HG03558 (cell line): ENCODE measurements at regions not wholly inside any gene's neighbourhood (a gene's known extent, or its start where the extent isn't known, plus 50 kb on each side); places are given as distances from the start of the nearest gene placed in this dataset.

ENCODE experiments used
- ATAC-seq: cut with Tn5 transposase; IDR thresholded peaks from one replicate; pipeline ENCODE4 v1.9.1; 2021; ENCODE audit warnings: moderate number of reproducible peaks; ENCODE audit not compliant: unreplicated experiment; ENCODE audit errors: extremely low read depth

DNA sequence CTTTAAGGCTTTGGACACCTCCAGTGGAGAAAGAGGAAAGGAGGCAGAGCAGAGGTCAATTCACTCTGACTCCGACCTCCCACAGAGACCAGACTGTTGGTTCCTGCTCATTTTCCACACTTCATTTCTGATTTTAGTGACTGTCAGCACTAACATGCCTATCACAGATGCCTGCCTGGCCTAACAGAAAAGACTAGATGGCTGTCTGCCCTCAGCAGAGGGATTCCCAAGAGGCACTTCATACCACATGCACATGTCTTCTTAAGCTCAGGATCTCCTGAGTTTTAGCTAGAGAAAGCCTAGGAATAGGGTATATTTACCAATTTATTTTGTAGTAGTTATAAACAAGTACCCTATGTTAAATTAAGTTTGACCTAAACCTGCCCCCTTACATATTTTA lies 336.0 kb downstream of the ENC1 start:
- ATAC-seq, result no peak

DNA sequence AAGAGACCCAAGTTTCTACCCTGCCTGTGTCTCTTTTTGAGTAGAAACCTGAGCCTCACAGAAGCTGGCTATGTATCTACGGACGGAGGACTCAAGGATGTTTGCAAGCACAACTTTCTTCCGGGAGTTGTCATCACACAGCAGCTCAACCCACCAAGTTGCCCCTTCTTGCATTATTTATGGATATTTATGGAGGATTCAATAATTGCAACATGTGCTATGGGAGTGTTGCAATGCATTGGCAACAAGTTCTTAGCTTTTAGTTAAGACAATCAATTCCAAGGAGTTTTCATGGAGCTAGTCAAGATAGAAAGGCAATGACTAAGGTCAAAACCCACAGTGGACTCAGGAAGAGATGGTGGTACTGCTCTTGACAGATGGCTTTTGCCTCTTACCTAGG lies 336.9 kb downstream of the ENC1 start:
- ATAC-seq, result no peak

DNA sequence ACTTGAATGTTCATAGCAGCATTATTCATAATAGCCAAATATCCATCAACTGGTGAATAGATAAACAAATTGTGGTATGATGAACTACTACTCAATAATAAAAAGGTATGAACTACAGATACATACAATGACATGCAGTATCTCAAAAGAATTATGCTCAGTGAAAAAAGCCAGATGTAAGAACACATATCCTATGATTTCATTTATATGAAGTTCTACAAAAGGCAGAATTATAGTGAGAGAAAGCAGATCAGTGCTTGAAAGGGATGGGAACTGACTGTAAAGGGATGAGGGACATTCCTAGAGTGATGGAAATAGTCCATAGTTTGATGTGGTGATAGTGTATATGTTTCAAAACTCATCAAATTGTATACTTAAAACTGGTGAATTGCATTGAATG lies 339.0 kb downstream of the ENC1 start:
- no peak for ATAC-seq

DNA sequence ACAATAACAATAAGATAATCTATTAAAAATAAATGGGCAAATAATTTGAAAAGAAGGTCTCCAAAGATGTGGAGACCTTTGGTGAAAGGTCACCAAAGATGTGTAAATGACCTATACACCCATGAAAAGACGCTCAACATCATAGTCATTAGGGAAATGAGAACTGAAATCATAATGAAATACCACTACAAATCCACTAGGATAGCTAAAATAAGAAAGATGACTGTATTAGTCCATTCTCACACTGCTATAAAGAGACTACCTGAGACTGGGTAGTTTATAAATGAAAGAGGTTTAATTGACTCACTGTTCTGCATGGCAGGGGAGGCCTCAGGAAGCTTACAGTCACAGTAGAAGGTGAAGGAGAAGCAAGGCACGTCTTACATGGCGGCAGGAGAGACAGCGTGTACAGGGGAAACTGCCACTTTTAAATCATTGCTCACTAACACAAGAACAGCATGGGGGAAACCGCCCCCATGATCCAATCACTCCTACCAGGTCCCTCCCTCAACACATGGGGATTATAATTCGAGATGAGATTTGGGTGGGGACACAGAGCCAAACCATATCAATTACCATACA lies 339.6 kb downstream of the ENC1 start:
- ATAC-seq, result no peak

DNA sequence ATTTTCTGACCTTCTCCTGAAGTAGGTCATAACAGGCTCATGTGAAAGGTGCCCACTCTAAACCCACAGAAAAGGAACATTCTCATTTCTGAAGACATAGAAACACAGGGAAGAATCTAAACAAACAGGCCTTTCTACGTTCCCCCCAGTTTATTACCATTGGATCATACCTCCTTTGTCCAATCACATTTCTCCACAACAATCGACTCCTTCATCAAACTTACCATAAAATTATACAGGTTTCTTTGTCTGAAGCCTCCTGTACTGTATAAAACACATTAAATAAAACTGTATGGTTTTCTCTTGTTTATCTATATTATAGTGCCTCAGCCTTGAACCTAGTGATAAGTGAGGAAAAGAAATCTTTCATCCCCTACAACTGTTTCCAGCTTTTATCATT lies 340.7 kb downstream of the ENC1 start:
- ATAC-seq, result no peak

DNA sequence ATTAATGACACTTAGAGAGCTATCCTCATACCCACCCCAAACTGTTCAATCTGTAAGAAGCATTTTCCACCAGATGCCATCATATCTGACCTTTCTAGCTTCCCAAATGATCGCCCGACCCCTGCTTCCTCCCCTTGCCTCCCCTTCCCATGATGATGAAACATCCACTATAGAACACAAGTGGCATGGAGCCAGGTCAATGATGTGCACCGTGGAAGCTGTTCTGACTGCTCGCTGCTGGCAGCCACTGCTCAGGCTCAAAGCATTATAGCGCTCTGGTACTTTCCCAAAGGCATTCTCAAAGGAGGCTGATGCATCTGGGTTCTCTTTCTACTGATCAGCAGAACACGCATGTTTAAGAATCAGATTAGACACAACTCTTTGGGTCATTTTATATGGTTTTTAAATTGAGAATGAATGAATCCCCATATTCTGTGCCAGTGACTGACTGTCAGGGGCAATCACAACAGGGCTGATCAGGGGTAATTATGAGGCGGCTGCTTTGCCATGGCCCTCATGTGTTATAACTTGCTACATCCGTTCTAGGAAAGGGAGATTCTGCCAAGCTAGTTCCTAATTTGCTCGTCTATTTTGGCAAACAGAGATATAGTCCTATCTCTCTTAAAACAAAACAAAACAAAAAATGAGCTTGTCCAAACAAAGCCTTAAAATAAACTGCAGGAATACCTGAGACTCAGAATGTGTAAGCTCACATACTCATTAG lies 343.7 kb downstream of the ENC1 start:
- ATAC-seq, result no peak

DNA sequence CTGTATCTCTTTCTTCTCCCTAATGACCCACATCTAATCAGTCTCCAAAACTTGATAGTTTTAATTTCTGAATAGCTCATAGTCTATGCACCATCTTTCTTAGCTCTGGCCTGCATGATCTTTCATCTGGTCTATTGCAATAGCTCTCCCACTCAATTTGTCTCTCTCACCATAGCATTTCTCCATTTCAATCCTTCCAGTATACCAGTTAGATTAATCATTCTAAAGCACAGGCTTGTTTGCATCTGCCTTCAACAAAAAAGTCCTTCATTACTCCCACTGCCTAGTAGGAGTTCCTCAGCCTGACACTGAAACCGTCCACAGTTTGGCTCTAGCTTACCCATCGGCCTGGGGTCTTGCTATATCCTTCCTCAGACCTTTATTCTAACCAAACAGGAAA lies 344.9 kb downstream of the ENC1 start:
- ATAC-seq, result no peak

DNA sequence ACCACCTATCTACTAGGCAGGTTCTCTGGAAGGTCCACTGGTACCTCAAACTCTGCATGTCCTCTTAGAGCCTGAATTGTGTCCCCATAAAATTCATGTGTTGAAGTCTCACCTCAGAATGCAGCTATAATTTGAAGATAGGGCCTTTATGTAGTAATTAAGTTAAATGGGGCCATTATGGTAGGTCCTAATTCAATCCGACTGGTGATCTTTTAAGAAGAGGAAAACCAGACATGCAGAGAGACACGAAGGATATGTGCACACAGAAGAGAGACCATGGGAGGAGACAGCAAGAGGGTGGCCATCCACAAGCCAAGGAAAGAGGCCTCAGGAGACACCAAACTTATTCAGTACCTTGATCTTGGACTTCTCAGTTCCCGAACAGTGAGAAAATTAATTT lies 345.4 kb downstream of the ENC1 start:
- ATAC-seq, result no peak

DNA sequence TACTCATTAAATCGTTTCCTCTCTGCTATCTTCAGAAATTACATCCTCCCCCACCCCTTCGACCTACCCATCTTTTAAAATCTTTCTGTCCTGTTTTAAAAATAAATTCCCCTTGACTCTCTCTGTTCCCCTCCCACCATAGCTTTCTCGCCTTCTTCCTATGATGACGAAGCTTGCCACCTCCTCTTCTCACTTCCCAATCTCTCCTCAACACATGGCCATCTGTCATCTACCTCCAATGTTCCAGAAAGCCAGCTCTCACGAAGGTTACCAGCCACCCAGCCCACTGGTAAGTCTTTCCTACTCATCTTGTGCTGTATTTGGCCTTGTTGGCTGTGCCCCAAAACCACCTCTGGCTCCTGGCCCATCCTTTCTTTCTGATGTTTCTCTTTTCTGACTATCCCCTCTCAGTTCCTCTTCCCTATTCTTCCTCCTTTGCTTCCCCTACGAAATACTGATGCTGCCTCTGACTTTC lies 346.3 kb downstream of the ENC1 start:
- ATAC-seq, result no peak

DNA sequence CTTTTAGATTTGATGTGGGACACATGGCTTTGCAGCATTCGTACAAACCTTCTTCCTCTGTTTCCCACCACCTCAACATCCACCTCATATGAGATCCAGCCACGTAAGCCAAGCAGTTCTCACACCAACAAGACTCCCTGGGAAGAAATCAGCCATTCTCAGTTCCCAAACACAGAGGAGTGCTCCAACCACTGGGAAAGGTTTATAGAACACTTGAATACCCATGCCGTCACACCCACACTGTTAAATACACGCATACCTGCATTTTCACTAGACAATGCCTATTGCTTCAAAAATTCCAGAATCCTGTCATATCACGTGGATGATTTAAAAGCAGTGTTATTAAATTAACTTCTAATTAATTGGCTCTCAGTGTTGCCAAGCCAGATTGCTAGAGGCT lies 347.3 kb downstream of the ENC1 start:
- no peak for ATAC-seq

DNA sequence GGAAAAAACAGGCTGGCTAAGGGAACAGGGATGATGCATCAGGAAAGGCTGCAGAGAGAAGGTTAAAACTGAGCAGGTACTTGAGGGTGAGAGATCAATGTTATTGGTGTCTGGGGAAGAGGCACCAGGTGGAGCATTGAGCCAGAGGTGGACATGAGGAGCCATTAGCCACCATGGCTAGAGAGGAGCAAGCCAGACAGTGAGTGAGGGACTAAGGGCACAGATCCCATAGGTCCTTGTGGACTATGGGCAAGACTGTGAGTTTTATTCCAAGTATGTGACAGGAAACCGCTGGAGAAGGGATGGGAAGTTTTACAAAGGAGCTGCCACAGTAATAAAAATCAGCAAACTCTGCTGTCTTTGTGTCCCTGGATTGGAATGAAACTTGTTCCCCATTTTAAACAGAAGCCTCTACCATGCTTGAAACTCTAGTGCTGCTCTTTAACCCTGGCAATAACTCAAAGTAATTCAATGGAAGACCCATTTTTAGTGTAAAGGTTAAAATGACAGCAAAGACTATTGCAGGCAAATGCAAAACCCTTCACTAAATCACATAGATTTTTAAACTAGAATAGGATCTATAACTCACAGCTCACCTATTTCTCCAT lies 349.8 kb downstream of the ENC1 start:
- no peak for ATAC-seq

DNA sequence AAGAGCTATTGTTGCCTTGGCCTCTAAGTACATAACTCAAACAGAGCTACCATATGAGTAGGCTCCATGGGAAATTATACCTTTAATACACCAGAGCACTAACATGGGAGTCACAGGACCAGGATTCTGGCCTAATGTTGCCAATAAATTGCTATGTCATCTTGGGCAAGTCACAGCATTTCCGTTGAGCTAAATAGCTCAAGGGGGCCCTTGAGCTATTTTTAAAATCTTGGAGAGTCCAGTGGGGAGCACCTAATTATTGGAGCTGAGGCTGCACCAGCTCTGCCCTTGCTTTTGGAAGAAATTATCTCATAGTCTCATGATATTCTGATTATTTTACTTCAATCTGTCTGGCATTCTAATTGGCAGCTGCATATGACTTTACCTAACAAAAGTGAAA lies 350.8 kb downstream of the ENC1 start:
- no peak for ATAC-seq

DNA sequence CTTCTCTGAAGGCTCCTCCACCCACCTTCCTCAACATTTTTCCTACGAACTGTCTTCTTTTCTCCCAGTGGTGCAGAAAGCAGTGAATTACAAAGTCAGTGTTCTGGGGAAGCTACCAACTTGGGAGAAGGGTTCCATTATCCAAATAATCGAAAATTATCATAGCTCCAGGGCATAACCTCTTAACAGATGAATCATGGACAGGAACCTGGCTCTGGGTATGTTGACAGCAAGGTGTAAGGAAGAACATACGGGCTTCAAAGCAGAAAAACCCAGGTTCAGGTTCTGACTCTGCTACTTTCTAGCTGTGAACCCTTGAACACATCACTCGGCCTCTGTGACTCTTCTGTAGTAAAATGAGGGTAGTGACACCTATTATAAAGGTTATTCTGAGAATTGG lies 351.3 kb downstream of the ENC1 start:
- ATAC-seq, result no peak

DNA sequence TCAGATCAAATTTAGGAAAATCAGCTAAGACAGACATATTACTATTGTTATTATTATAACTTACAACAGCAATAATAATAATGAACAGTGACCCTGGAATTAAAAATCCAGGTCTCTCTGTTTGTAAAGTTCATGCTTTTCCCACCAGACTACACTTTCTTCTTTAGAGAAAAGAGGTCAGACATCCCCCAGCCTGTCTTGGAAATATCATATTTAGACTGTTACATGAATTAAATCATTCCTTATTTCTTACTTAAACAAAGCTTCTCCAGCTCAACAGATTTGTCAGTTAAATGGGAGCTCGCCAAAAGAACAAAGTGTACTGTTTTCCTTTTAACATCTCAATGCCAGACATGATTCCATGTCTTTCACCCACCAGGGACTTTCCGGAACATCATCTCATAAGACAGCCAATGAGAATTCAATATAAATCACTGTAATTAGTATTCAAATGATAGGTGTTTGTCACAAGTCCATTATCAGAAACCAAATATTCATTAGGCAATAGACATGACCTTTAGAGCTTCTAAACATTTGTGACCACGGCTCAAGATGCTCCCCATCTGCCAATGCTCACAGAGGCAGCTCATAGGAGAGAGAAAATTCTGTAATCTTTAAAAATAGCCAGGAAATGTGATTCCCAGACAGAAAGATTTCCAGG lies 351.9 kb downstream of the ENC1 start:
- no peak for ATAC-seq

DNA sequence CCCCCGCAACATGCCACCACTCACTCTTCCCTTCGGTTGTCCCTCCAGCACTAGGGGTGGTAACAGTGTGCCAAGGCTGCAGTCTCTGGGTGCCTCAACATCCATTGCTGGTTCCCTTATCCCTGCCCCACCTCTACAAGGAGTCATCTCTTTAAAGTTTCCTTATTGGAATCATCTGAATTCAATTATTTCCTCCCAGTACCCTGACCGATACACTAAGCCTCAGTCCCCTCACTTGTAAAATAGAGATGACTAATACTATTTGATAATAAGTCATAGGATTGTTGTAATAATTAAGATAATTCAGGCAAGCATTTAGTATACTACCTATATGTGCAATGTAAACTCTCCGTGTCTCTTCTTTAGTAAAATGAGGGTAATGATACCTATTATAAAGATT lies 352.5 kb downstream of the ENC1 start:
- ATAC-seq, result no peak

DNA sequence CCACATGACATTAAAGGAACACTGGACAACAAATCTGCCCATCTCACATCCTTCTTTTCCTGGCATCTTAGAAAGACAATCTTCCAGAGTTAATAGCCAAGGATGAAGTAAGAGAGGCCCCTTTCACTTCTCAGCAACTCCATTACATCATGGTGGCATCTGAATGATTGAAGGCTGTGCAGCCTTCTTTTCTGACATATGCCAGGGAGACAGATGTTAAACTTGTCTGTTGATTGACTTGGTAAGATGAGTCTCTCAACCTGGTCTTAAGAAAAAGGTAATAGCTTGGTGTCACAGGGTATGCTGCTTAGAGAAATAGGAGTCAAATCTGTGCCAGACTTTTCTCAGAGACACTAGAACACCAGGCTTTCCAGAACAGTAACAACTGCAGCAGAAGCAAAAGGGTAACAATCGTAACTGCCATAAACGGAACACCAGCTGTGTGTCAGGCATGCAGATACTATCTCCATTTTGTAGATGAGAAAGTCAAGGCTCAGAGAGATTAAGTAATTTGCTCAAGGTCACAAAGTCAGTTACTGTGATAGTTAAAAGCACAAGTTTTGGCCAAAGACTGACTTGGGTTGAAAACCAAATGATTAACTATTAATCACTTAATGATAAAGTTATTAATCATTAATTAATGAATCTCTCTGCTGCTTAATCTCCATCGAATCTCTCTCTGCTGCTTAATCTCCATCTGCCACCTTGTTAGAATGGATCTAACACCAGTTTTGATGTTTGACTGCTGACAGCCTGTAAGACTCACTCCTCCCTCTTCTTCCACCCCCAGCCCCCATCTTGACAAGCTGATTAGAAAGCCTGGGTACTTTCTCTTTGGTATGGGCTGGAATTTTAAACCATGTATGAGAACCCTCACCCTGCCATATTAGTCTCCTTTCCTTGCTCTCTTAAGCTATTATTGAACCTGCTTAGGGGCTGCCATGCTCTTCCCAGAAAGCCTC lies 353.5 kb downstream of the ENC1 start:
- no peak for ATAC-seq

DNA sequence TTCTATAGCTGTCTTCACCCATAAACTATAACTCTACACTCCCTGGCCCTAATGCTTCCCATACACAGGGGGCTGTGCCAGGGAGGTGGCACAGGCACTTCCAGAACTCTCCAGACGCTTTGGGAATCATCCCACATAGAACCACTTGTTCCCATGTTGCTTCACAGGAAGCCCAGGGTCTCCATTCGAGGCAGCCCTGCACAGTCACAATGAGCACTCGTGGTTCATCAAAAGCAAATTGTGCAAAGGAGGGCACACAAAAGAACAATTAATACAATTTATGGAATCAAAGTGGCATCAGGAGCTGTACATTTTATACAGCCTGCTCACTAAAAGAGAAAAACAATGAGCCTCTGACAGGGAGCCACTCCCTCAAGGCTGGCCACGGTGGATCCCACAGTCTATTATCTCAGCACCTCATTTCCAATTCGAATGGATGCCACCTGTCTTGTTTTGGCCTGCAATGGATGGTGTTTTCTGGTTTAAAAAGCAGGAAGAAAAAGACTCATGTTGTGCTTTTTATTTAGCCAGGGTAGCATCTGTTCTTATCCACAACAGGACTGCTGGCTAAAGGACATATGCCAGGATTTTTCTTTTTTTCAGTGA lies 354.8 kb downstream of the ENC1 start:
- no peak for ATAC-seq

DNA sequence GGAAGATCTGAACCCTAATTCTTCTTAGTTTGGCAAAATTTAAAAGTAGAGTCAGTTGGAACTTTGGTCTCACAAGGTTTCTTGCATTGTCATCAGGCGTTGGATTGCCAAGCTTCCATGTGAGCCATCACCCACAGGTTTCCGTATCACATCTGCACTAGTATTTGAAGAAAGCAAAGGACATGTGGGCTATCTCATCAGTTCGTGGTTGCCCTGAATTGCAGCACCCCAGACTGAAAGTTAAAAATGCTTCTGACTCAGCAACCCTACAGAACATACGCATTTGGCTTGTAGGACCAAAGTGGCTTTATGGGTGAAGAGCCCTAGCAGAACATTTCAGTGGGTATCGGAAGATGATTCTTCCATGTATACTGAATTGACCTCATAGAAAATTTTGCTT lies 358.0 kb downstream of the ENC1 start:
- no peak for ATAC-seq

DNA sequence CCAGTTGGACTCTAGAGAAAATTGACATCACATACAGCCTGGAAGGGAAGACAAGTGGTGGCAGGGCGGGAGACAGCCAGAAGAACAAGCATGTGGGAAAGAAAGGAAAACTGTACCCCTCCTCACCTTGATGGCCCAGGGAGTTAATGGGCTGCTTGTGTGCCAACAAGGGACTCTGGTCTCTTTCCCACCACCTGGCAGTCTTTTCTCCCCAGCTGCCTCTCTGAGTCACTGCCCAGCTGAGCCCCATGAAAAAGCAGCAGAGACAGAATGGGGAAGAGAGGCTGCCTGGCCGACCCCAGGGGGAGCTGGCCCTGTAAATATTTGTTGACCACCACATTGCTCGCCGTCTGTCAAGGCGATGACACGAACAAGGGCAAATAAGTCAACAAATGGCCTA lies 359.4 kb downstream of the ENC1 start:
- no peak for ATAC-seq

DNA sequence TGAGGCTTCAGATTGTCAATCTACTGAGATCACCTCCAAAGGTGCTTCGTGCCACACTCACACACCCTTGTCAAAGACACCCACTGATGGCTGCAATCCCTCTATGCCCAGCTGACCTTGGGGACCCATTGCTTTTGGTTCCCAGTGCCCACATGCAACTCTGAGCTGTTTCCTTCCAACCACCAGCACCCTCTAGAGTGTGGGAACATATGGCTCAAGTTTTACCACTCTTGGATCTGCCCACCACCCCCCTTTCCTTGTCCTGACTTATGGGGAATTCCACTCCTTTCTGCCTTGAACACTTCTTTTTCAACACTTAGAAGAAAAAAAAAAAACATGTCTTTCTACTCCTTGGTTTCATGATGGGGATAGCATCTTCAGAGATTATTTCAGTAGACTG lies 360.2 kb downstream of the ENC1 start:
- ATAC-seq, result no peak
